ENCODE measurements at regions not wholly inside any gene's neighbourhood (a gene's known extent, or its start where the extent isn't known, plus 50 kb on each side); places are given as distances from the start of the nearest gene placed in this dataset.

DNA sequence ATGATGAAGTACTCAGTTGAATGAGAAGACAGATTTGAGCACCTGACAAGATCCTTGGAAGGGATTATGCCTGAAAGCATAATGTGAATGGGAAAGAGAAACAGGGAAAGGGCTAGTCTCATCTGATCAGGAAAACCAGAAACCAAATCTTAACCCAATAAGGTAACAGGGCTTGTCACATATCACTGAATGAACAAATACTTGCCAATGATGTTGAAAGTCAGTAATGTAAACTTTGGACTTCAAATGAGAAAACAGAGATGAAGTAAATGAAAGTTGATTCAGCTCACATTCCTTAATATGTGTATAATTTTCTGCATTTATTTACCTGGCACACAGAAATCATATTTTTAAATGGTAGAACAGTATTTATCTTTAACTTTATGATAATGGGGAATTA, 480.0 kb downstream of the KCTD12 start:
- DNase-seq, result no peak

DNA sequence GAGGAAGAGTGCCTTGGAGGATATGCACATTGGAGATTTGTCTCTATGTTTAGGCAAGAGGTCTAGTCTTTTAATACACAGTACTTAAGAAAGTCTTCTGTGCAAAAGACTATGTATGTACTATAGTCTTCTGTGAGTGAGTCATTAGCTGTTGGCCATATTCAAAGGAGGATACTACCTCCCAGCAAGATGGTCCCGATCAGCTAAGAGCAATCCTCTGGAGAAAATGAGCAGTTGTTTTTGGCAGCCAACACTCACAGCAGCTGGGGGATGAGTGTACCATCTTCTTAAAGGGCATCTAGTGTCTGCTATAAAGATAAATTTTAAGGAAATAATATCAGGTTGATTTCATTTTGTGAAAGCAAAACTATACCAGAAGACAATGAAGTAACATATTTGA, 487.8 kb downstream of the KCTD12 start:
- DNase-seq, result no peak

DNA sequence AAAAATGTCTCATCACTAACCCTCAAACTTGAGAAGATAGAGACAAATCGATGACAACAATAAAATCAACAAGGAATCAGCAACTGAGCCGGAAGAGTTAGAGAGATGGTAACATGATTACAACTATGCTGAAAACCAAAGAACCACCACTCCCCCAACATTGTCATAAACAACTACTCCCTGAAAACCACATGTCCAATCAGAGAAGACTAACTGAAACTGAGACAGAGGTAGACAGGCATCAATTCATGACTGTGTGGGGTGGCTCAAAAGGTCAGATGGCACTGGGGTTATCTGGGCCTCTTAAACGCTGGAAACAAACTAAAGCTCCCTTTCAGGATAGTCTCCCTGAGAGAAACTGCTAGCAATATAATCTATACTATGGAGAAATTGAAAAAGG, 488.8 kb downstream of the KCTD12 start:
- DNase-seq, result no peak

DNA sequence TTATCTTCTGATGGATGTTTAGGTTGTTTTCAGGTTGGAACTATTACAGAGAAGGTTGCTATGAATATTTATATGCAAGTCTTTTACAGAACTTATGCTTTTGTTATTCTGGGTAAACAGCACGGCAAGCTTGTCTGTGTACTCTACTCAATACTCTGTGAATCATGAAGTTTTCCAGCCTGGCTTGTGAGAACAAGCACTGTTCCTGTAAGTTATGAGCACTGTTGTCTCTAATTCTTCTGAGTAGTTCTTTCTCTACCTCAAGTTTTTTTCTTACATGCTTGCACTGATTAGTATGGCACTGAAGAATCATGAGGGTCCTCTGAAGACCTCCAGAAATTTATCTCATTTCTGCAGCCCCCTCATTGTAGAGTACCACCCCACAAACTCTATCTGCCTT, 496.9 kb downstream of the KCTD12 start:
- no peak for DNase-seq

DNA sequence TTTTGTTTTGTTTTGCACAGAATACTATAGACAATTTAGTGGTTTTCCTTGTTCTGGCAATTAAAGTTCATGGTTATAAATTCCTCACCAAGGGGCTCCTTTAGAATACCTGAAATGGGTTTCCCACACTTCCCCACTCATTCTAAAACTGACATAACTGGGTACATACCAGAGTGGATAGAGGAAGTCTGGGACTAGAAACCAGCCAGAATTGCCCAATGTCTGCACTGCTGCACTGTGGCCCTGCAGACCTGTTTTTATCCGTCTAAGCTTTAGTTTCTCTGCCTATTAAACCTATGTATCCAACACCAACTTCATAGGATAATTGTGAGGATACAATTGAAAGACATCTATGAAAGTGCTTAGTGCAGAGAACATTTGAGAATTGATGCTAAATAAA, 498.6 kb downstream of the KCTD12 start:
- DNase-seq, result no peak

DNA sequence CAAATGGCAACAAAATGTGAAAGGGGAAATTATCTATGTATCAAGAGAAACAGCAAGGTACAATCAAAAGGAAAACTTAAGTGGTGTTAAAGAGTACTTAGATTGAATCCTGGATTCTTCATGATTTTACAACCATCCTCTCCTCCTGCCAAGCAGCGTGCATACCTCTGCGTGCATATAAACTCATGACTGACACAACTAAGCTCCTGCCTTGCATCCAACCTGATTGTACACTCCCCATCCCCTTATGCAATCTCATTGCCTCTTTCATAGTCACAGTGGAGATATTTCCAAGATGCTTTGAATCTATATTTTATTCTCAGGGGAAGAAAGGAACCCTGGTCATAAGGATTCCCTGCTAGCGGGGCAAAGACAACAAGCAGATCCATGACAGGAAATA, 499.9 kb downstream of the KCTD12 start:
- no peak for DNase-seq

DNA sequence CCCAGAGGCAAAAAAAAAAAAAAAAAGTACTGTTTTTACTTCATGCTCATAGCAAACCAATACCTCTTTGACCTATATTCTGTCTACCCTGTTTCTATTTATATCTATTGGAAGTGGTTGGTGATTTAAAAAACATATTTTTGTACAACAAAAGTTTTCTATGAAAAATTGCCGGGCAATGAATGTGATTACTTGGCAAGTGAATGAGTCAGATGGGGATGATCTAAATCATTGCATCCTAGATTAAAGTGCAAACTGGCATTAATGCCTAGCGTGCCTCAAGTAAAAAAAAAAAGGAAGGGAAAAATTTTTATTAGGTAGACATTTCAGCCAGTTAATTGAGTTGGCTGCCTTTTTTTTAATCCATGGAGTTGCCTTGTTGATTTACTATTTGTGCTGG, 500.6 kb downstream of the KCTD12 start:
- DNase-seq, result no peak

DNA sequence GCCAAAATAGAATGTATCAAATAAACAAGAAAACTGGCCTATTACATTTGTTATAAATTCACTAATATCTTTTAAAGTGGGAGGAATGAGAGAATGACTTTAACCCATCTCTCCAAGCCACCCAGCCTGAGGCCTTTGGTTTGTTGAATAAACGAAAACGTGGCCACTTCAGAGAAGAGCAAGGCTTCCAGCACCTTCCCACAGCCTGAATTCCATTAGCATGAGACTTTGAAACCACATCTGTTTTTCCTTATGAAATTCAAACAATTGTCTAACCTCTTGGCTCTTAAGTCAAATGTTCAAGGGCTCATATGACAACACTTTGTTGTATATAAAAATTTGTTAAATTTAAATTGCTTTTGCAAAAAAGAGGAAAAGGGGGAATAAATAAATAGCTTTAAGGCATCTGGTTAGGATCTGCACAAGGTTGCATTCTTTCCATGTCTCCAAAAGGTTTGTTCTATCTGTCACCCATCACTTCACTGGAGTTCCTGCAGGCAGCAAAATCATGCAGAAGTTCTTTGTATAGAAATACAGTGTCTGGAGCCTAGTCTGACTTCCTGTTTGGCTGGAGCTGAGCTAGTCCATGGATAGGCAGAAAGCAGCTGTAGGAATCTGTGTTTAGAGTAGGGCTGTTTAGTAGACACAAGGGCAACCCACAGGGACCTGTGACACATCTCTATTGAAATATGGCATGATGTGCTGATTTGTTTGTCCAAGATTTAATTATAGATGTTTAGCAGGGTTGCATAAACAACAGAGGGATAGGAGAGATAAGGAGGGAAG, 502.3 kb downstream of the KCTD12 start:
- DNase-seq, result peak; percentile 4

DNA sequence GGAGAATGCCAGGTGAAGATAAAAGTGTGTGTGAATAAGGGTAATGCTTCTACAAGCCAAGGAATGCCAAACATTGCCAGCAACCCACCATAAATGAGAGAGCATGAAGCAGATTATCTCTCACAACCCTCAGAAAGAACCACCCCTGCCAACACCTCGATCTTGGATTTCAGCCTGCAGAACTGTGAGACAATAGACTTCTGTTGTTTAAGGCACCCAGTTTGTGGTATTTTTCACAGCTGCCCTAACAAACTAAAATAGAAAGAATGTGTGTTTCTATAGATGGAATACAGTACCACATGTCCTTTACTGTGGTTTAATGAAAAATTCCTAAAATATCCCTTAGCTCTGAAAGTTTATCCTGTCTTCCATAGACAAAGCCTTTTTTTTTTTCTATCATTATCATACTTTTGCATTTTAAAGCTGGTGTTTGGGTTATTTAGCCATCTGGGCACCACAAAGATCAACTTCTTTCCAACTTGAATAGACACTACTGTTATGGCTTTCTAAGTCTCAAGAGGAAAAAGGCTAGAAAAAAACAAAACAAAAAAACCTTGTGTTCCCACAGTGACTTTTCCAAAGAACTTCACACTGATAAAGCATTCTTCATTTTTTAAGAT, 505.6 kb downstream of the KCTD12 start:
- no peak for DNase-seq

DNA sequence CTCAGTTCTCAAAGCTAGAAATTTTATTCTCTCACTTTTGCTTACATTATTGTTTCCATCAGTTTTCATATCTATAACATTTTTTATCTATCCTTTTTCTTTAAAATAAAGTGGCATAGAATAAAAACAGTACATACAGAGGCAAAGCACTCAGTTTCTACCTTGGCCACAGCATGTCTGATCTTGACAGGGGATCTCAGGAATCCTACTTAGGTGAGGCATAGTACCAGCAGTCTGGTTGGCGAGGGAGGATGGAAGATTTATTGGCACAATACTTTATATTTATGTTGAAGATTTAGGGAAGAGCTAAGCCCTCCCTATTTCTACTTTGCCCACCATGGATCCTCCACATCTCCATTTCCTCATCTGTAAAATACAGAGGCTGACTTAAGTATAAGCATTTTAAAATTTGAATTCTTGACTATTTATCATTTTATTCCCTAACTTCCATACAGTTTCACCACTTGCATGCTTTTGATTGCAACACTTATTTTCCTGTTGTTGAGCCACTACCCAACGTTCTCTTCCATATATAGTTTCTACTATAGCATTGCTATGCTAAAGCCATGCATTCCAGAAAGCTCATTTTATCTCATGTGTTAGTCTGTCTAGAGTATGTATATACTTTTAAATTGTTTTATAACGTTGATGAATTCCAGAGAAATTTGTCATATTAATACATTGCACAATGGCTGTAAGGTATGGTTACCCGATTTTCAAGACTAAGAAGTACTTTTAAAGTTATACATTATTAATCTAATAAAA, 506.7 kb downstream of the KCTD12 start:
- DNase-seq, result no peak

DNA sequence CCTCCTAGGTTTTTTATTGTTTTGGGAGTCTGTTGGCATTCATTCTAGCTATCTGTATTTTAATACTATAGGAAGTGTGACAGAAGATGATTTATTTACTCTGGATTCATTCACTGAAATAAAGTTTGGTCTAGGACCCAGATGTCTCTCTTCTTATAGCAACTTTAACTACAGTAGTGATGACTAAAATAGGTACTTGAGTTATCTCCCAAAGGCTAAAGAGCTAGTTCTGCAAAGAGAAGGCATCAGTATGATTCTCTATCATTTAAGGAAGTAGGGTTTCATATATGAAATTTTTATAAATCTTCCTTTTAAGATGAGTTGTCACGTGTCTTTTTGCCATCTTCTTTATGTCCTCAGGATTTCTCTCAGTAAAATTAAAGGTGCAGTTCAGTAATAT, 507.4 kb downstream of the KCTD12 start:
- DNase-seq, result no peak

DNA sequence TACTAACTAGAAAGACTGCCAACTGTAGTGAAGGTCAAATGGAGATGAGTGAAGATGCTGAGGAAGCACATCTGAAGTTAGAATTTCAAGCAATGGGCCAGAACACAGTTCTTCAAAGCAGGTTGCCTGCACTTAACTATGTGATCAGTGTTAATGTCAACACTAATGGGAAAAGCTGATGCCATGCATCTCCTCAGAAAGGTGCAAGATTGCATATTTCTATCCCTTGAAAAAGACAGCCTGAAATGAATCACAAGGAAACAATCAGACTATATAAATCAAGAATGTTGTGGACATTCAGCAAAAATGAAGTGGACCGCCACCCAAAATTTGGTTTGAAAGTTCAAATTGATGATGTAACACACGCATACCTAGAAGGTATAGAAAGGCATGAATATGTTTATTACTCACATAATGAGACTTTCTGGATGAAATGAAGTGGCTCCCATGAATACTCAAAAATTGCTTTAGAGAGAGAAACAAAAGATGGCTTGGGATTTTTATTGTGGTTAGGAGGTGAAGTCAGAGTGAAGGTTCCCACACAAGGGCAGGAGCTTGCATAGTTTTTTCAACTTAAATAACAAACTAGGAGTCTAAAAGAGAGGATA, 522.4 kb downstream of the KCTD12 start:
- DNase-seq, result no peak

DNA sequence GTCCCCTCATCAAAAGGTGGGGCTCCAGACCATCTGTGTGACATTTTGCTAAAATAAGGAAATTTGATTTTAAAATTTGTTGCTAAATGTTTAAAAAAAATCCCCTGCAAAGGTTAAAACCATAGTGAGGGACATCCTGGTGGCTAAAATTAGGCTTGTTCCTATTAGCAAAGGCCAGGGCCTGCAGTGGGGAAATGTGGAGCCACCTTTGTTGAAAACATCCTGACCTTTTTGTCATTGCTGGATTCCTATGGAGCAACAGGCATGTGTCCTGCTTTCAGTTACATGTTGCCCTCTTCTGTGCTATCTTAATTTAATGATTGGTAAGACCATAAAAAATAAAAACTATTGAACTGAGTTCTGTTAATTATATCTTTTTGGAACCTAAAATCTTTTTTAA, 524.3 kb downstream of the KCTD12 start:
- no peak for DNase-seq

DNA sequence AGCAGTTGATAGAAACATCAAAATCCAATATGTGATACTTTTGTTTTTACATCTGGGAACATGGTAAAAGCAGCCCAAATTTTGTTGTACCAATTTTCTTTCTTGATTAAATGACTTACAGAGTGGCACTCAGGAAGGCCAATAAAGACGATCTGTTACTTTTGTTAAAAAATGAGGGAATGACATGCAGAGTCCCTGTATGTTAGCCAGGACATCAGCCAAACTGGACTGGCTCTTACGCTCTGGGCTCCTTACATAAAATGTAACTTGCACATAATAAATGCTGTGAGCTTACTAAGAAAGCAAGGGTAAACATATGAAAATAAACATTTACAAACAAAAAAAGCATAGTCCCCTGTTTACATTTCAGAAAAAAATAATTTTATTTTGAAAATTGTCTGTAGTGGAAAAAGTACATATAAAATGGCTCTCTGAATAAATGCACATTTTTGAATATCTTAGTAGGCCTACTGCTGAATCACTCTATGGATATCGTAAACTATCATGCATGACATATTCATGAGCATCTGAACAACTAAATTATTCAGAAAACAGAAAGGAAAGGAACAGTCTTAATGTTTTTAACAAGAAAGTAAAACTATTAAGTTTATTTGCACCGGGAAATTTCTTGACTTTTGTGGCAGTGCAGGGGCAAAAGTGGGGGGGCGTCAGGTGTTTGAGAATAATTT, 534.5 kb downstream of the KCTD12 start:
- no peak for DNase-seq

DNA sequence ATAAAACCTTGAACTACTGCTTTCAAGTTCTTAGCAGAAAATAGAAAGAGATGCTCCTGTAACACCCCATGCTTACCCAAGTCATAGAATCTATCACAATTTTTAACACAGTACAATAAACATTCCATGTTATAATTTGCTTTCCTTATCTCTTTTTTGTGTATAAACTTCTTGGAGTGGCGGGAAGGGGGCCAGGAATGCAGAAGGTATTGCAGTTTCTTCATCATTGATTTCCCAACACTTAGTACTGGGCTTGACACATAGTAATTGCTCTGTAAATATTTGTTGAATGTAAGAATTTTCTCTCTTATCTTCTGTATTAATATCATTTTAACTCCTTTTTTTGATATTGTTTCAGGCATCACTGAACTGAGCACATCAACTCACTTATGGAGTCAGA, 535.8 kb downstream of the KCTD12 start:
- no peak for DNase-seq

DNA sequence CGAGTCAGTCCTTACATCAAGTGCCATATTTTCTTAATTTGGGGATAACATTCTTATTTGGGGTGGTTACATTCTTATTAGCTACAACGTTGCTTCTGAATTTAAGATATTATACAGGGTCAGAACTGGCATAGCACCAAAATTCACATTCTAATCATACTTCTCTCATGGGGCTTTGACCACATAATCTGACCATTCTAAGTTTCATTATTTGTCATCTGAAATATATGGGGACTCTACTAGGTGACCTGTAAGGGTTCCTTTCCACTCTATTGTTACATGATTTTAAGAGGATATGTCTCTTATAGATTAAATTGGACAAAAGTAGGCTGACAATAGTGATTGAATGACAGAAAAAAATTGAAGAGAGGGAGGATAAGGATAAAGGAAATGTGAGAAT, 536.5 kb downstream of the KCTD12 start:
- DNase-seq, result no peak

DNA sequence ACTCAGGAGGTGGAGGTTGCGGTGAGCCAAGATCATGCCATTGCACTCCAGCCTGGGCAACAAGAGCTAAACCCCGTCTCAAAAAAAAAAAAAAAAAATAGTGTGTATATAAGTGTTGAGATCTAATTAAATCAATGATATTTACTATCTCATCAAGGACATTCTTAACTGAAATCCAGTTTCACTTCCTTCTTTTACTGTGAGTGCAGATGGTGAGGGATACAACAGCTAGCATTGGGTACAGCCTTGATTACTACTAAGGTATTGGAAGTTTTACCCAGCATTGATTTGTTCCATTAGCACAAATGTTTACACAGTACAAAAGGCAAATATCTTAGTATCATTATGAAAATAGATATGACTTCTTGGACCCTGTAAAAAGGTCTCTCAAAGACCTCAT, 546.6 kb downstream of the KCTD12 start:
- DNase-seq, result no peak

DNA sequence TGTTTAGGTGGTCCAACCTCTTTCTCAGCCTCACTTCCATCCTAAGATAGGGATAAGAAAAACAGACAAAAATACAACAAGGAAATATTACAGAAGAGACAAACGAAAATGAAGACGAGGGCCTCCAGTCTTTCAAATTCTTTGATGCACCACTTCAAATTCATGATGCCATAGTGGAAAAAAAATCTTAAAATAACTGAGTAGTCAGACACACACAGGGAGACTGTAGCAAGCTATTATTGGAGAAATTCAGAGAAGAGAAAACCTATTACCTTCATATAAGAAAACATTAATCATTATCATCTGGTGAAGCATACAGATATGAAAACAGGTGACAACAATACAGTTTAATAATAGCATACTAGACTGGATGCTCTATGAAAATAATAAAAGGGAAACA, 548.2 kb downstream of the KCTD12 start:
- no peak for DNase-seq

DNA sequence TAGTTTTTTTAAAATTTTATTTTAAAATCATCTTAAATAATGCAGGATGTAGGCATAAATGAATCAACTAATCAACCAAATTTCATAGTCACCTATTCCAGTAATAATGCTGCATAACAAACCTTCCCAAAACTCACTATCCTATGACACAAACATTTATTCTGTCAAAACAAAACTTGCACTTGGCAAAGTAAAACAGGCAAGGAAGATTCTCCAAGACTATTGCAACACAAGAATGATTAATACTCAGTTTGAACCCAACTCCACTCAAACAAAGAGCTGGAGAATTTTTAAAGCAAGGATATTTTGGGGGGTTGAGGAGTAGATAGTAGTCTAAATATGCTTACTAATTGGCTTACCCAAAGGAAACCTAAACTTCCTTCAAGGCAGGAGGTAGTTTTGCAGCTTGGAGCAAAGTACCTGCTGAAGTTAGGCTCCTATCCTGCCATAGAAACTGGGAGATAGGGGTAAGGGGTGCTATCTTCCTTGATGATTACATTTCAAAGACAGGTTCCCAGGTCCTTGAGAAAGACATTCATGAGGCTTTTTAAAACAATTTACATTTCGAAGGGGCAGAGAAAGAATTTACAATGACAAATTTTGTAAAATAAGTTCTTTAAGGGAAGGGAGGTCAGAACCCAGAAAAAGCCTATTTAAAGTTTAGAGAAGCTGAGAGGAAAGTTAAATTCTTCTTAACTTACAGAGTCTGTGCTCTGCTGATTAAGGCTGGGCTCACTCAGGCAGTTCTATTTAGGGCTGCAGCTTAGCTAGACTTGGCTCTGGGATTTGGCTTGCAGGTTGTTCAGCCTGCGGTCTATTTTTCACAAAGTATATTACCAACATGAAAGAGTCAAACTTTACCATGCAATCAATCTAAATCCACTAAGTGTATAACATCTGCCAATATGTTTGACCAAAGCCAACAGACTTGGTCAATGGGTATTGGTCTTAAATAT, 549.0 kb downstream of the KCTD12 start:
- DNase-seq, result no peak

DNA sequence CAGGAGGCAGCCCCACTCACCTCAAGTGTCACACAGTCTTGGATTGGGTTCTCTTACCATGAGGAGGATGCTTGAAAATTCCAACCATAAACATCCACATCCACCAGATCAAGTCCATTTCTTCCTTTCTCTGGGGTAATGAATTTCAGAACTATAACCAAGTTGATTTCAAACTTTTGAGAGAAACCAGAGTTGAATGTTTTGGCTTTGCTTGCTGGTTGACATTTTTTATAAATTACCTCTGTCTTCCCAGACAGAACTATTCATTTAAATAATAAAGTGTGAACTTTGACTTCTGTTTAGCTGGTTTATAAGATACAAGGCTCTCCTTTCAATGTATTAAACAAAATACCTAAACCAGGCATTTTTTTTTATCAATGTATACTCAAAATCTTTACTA, 550.7 kb downstream of the KCTD12 start:
- DNase-seq, result no peak

DNA sequence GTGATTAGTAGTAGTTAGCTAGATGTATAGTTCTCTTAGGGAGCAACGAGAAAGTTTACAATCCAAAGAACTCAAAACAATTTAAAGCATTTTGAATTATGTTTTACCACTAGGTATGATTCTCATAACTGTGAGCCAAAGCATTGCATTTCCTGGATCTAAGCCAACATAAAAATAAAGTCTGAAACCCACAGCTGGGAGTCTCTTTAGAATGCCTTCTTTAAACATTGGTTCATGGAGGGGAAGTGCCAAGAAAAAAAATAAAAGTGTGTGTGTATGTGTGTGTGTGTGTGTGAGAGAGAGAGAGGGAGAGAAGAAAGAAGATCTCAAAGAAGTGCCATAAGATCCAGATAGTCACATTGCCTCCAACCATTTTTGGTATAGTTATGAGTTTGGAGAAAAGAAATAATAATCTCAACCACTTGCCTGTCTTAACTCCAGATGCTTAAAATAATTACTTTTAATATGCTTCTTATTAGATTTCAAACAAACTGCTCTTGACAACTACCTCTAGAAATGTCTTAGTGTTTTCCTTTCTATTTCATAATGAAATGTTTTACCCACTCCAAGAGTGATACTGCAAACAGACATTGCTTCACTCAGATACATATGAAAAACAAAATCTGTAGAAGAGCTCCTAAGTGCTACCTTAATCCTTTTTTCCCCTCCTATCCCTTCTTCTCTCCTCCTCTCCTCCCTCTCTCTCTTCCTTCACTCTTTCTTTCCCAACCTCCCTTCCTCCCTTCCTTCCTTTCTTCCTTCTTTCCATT, 554.1 kb downstream of the KCTD12 start:
- DNase-seq, result no peak

Data from DMS153 (cell line).